ENCODE measurements at regions not wholly inside any gene's neighbourhood (a gene's known extent, or its start where the extent isn't known, plus 50 kb on each side); places are given as distances from the start of the nearest gene placed in this dataset.

DNA sequence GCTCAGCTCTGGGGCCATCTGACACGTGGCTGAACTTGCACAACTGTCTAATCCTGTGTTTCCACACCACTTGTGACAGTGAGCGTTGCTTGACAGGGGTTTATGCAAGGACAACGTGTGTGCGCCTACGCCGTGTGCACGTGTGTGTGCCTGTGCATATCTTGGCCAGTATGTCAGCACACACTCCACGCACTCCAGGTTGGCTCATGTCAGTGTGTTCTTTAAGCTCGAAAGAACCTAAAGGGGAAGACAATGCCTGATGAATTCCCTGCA, 85.6 kb upstream of the SALL3 start:
- TF ChIP-seq POLR2A (IDR thresholded peaks at IDR 0.05) (no peak), CTCF (IDR thresholded peaks at IDR 0.05) (no peak)
